MV-4-11 (cell line): ENCODE measurements at regions not wholly inside any gene's neighbourhood (a gene's known extent, or its start where the extent isn't known, plus 50 kb on each side); places are given as distances from the start of the nearest gene placed in this dataset.
A peak's percentile ranks its signal among the peaks of the same experiment; 100 is the strongest.
"Not testable (repeated sequence)": the region's sequence is repeated elsewhere in the genome, so short reads cannot be mapped to it uniquely, and the experiment has no call there.

Experiments
- DNase-seq: peaks from one replicate; lab custom pipeline; 2025; lab: John Stamatoyannopoulos, UW

DNA sequence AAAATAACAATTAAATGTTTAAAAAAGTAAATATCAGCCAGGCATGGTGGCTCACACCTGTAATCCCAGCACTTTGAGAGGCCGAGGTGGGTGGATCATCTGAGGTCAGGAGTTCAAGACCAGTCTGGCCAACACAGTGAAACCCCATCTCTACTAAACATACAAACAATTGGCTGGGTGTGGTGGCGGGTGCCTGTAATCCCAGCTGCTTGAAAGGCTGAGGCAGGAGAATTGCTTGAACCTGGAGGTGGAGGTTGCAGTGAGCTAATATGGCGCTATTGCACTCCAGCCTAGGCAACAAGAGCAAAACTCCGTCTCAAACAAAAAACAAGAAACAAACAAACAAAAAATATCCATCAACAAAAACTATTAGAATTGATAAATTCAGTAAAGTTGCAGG, 77.5 kb downstream of the SNX5 start:
- DNase-seq: not testable (repeated sequence)

- no peak for DNase-seq
Observed at GRCh38 chr20:17890330-17890729, 78.3 kb downstream of the SNX5 start.

- no peak for DNase-seq
Observed at GRCh38 chr20:17889226-17889625, 79.4 kb downstream of the SNX5 start.

GRCh38 chr20:17888044-17888443, 80.5 kb downstream of the SNX5 start:
- DNase-seq: no peak

- DNase-seq: no peak
Observed at GRCh38 chr20:17887331-17888030, 81.1 kb downstream of the SNX5 start.

DNA sequence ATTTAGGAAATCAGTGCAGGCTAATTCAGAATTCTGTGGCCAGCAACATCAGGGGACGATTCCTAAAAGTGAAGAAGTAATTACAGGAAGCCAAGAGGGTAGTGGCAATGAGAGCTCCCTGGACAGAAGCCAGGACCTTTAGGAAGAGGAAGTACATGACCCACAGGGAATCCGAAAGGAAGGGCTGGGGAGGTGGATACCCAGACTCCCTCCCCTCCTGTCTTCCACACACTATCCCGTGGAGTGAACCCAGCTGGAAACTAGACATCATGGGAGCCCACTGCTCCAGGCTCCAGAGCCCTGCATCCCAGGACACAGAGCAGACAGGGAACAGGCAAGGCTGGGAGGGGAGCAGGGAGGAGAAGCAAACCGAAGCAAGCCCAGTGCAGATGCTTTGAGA, 83.0 kb downstream of the SNX5 start:
- peak; percentile 56 for DNase-seq

DNA sequence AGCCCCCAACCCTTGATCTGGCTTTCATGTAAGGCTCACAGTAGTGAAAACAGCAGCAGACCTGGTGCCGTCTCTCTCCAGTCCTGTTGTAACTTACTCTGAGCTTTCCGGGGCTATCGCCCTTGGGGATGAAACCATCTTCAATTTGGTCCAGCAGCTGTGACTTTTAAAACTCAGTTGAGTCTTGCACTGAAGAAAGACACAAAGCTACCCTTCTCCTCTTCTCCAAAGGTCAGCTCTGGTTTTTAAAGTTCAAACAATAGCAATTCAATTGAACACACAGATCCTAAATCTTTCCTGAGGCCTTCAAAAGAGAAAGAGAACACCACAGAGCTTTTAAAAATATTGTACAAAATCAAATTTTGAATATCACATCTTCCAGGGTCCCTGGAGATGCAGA, 83.5 kb downstream of the SNX5 start:
- DNase-seq: no peak

DNA sequence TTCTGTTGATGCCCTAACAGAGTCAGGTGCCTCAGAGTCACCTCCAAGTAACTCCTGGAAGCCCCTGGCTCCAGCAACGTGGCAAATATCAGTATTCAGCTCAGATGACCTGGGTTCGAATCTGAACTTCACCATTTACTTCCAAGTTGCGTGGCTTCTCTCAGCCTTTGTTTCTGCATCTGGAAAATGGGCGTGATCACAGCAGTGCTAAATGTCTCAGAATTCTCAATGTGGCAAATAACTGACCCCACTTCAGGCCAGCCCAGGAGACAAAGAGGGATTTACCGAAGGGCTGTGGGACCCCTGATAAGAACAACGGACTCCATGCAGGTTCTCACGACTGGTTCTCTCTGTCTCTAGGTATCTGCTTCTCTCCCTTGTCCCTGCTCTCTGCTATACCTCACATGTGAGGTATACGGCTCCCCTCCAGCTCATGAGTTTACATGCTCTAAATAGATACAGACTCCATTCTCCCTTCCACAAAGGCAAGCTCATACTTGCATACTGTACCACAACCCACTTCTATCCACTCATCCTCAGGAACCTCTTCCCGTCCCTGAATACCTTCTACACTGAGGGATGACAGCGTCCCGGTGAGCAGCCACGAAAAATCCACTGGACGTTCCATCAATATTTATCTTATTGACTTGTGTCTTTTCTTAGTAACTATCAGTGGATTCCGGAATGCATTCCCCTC, 84.1 kb downstream of the SNX5 start:
- DNase-seq: no peak

GRCh38 chr20:17883592-17884306, 84.8 kb downstream of the SNX5 start:
- no peak for DNase-seq

- DNase-seq: no peak
Observed at GRCh38 chr20:17882834-17883591, 85.6 kb downstream of the SNX5 start.

DNA sequence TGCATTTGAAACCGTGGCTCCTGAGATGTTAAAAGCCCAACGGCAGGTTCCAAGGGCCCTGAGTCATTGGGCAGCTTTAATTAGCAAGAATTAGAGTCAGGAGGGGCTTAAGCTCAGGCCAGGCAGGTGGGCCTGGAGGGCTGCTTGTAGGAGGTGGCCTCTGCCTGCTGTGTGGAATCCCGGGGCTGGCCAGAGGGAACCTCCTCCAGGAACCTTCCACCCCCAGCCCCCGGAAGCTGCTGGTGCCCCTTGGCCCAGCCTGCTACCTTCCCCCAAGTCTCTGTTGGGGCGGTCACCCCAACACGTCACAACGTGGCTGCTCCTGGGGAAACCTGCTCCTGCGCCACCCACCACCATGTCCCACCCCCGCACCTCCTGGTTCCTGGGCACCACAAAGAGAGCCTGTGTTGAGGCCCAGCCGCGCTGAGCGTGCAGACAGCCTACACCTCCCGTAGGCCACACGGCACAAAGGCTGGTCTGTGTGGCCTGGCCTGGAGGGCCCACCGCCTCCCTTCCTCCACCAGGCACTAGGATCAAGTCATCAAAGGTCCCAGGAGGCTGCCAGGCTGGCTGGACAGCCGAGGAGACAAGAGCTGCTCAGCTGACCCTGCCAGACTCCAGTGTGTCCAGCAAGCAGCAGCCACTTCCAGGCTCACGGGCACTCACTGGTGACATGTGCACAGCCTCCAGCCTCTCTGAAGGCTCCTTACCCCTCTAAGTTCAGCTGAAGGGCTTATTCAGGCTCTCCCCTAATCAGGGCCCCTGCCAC, 86.3 kb downstream of the SNX5 start:
- DNase-seq: no peak

- DNase-seq: no peak
Observed at GRCh38 chr20:17881741-17882064, 86.9 kb downstream of the SNX5 start.

GRCh38 chr20:17878912-17879602, 89.5 kb downstream of the SNX5 start:
- DNase-seq: peak; percentile 34

- no peak for DNase-seq
Observed at GRCh38 chr20:17878069-17878911, 90.3 kb downstream of the SNX5 start.

DNA sequence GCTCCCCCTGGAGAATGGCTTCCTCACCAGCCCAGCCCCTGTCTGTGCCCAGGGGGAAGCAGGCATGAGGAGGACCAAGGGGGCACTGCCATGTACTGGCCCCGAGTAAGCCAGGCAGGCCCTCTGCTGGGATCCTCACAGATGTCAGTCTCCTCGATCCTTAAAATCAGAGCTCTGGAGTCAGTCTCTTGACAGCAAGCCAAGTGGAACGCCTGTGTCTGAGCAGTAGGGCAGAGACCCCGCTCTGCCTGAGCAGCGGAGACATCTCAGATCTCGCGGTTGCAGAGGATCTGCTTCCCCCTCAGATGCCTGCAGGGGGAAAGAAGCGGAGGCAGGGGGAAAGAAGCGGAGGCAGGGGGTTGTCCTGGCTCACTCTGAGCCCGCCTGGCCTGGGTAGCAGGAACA, 92.6 kb downstream of the SNX5 start:
- no peak for DNase-seq

DNA sequence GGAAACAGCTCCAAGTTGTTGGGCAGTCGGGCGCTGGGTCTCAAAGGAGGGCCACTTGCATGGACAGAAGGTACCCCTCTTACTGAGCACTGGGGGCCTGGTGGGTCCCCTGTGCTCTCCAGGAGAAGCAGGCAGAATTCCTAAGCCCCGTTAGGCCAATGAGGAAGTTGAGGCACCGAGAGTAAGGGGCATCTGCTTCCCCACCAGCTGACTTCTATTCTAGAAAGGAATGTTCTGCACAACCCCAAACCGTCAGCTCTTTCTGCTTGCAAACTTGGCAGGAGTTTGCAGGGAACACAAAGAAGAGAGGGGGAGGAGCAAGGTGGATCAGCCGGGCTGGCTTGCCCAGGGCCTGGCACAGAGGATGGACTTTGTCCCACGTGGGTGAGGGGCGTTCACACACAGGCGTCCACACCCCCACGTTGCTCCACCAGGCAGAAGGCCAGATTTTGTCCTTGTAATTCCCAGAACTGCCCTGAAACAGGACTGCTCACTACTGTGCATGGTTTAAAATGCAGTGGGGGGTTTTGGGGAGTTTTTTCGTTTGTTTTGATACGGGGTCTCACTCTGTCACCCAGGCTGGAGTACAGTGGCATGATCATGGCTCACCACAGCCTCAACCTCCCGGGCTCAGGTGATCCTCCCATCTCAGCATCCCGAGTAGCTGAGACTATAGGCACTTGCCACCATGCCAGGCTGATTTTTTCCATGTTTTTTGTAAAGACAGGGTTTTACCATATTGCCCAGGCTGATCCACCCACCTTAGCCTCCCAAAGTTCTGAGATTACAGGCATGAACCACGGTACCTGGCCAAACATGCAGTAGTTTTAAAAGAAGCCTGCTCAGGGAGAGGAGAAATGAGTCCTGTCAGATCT, 93.3 kb downstream of the SNX5 start:
- no peak for DNase-seq

DNA sequence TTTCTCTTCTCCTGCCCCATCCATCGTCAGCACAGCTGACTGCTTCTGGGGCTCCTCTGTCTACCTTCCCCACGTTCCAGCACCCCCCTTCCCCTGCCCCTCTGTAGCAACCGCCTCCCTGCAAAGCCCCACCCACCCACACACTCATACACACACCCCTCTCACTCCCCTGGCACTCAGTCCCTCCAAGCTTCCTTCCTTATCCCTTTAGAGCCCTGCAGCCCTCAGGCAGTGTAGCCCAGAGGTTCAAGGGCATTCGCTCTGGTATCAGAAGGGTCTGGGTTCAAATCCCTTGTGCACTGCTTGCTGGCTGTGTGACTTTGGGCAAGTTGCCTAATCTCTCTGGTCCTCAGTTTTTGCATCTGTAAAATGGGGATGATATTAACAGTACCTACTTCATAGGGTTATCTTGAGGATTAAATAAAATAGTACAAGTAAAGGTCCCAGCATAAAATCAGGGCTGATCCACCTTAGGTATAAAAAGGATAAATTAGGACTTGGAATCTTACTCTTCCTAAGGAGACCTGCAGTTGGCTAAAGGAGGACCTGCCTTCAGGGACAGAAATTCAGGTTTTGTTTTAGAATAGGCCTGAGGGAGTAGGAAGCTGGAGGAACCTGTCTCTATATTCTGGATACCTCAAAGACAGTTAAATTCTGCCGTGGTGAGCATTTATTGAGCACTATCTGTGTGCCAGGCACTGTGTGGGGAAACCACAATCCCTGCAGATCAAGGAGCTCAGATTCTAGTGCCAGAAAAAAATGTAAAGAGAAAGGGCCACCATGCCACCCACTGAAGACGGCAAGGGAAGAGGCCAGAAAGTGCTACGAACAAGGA, 94.1 kb downstream of the SNX5 start:
- no peak for DNase-seq
